Stomach (tissue), 8 donors: ENCODE measurements at regions not wholly inside any gene's neighbourhood (a gene's known extent, or its start where the extent isn't known, plus 50 kb on each side); places are given as distances from the start of the nearest gene placed in this dataset.

Experiments
- DNase-seq, 2 donors: peaks; one replicate each; pipeline versions ENCODE4 v3.0.0 to v3.0.0-alpha.2; 2013 to 2019
- H3K27ac ChIP-seq, 5 donors: fragments of 200-600 bp in 4 of 5; sonication (generic) in 4 of 5; one replicate each; pipeline ENCODE4 v1.5.1; 2013 to 2019; ENCODE audit warnings: mild to moderate bottlenecking in 1 of 5, moderate library complexity in 1 of 5
- H3K27me3 ChIP-seq, 3 donors: fragments of 200-600 bp; sonication (generic); one replicate each; pipeline ENCODE4 v1.5.1; 2017 to 2019; ENCODE audit warnings: mixed run types in 1 of 3
- H3K36me3 ChIP-seq, 4 donors: fragments of 200-600 bp; sonication (generic); 1 replicate in 3 of 4; 2 replicates in 1 of 4; pipeline ENCODE4 v1.5.1; 2016 to 2019
- H3K4me1 ChIP-seq, 4 donors: fragments of 200-600 bp; sonication (generic); one replicate each; pipeline ENCODE4 v1.5.1; 2016 to 2019
- H3K4me3 ChIP-seq, 4 donors: fragments of 200-600 bp; sonication (generic) in 3 of 4; one replicate each; pipeline ENCODE4 v1.5.1; 2016 to 2019; ENCODE audit warnings: mild to moderate bottlenecking in 1 of 4
- H3K9me3 ChIP-seq, 4 donors: fragments of 200-600 bp; sonication (generic); one replicate each; pipeline ENCODE4 v1.5.1; 2016 to 2019
- CTCF ChIP-seq, 7 experiments: fragments of 450-650 bp in 4 of 7; fragments of 200-600 bp in 3 of 7; sonication (generic) in 3 of 7; IDR thresholded peaks; one replicate each; pipeline ENCODE4 v1.5.1; 2016 to 2019; ENCODE audit warnings: antibody characterized with exemption in 7 of 7, control low read depth in 2 of 7, mild to moderate bottlenecking in 1 of 7
- EP300 ChIP-seq: sonication (generic); formaldehyde crosslinking; IDR thresholded peaks from one replicate; pipeline ENCODE4 v1.6.1; 2017; ENCODE audit warnings: antibody characterized with exemption
- POLR2A ChIP-seq, 4 donors: fragments of 450-650 bp; IDR thresholded peaks; one replicate each; pipeline ENCODE4 v1.6.1; 2016; ENCODE audit warnings: antibody characterized with exemption in 4 of 4, control low read depth in 2 of 4, mild to moderate bottlenecking in 1 of 4, moderate library complexity in 1 of 4
- POLR2AphosphoS5 ChIP-seq, 3 donors: sonication (generic); formaldehyde crosslinking; IDR thresholded peaks; one replicate each; pipeline ENCODE4 v1.6.1; 2016; ENCODE audit warnings: antibody characterized with exemption in 3 of 3
- WGBS, 5 donors: extraction: QIAGEN DNeasy Blood & Tissue Kit in 3 of 5; methylation state at CpG; one replicate each; pipeline versions ENCODE4 v1.1.5 to v1.1.7; 2013 to 2018; 5-methylcytosine and 5-hydroxymethylcytosine counted together
- intact Hi-C: fragments of 100-400 bp; cut with DNase I; formaldehyde crosslinking; loops from one replicate; pipeline ENCODE4 v1.15.1; 2023; ENCODE audit warnings: low total_unique reads
- donor health status: healthy with polysubstance abuse.
- donor health status: Bipolar disorder and iron deficiency.
- donor health status: healthy.

- 46 to 61% (median 54%) methylated on average over 3 of the region's 3 CpGs for WGBS, 5 donors
- no peaks in the 10 kb centered on the region for H3K36me3 ChIP-seq
- peaks cover 0 to 12% (median 4%) of the 10 kb centered on the region in 4 donors for H3K4me1 ChIP-seq
- no peaks in the 10 kb centered on the region for H3K27me3 ChIP-seq
- intact Hi-C loops: no loop called here
- no peak for DNase-seq
- H3K4me3 ChIP-seq: no peak overlapping the region
- no peaks in the 10 kb centered on the region for H3K9me3 ChIP-seq
- no peak overlapping the region for H3K27ac ChIP-seq
- no peak for TF ChIP-seq POLR2A (IDR thresholded peaks at IDR 0.05)
- TF ChIP-seq EP300: no peak
- no peak for TF ChIP-seq CTCF (IDR thresholded peaks at IDR 0.05)
- TF ChIP-seq POLR2AphosphoS5 (IDR thresholded peaks at IDR 0.05): no peak
Measured at GRCh38 chr1:59223989-59224634, 72.8 kb upstream of the FGGY start.

GRCh38 chr1:59225594-59226316 lies 71.1 kb upstream of the FGGY start:
- DNase-seq: no peak
- H3K27ac ChIP-seq: no peak overlapping the region
- no peaks in the 10 kb centered on the region for H3K9me3 ChIP-seq
- TF ChIP-seq EP300 (no peak), POLR2AphosphoS5 (IDR thresholded peaks at IDR 0.05) (no peak), CTCF (IDR thresholded peaks at IDR 0.05) (no peak), POLR2A (IDR thresholded peaks at IDR 0.05) (no peak)
- no peaks in the 10 kb centered on the region for H3K27me3 ChIP-seq
- intact Hi-C loops: no loop called here
- H3K36me3 ChIP-seq: no peaks in the 10 kb centered on the region
- 65 to 88% (median 82%) methylated on average over 2 of the region's 2 CpGs for WGBS, 5 donors
- H3K4me1 ChIP-seq: peaks cover 0 to 18% (median 6%) of the 10 kb centered on the region in 4 donors
- no peak overlapping the region for H3K4me3 ChIP-seq

GRCh38 chr1:59229138-59229537 lies 67.8 kb upstream of the FGGY start:
- intact Hi-C loops: no loop called here
- DNase-seq: no peak
- H3K4me3 ChIP-seq: no peak overlapping the region
- no peak for TF ChIP-seq POLR2A (IDR thresholded peaks at IDR 0.05)
- TF ChIP-seq CTCF (IDR thresholded peaks at IDR 0.05): no peak
- TF ChIP-seq POLR2AphosphoS5 (IDR thresholded peaks at IDR 0.05): no peak
- no peak for TF ChIP-seq EP300
- peak overlapping the region in 3 of 5 donors; percentile 36 to 58 (median 52) for H3K27ac ChIP-seq
- peaks cover 0 to 27% (median 10%) of the 10 kb centered on the region in 4 donors for H3K4me1 ChIP-seq
- H3K9me3 ChIP-seq: no peaks in the 10 kb centered on the region
- no peaks in the 10 kb centered on the region for H3K36me3 ChIP-seq
- no peaks in the 10 kb centered on the region for H3K27me3 ChIP-seq

GRCh38 chr1:59230622-59231021 lies 66.3 kb upstream of the FGGY start:
- no peak for DNase-seq
- Histone ChIP-seq H3K4me1 (peaks cover 0 to 27% (median 10%) of the 10 kb centered on the region in 4 donors), H3K9me3 (no peaks in the 10 kb centered on the region), H3K36me3 (no peaks in the 10 kb centered on the region), H3K27me3 (no peaks in the 10 kb centered on the region), H3K27ac (no peak overlapping the region), H3K4me3 (no peak overlapping the region)
- 74 to 86% (median 81%) methylated on average over 2 of the region's 2 CpGs for WGBS, 5 donors
- intact Hi-C loops: no loop called here
- TF ChIP-seq CTCF (IDR thresholded peaks at IDR 0.05): no peak
